Fibroblast of skin of abdomen (primary cell): ENCODE measurements at regions not wholly inside any gene's neighbourhood (a gene's known extent, or its start where the extent isn't known, plus 50 kb on each side); places are given as distances from the start of the nearest gene placed in this dataset.

Experiments used
- DNase-seq: peaks from one replicate; pipeline ENCODE4 v3.0.0-alpha.2; 2013

DNA sequence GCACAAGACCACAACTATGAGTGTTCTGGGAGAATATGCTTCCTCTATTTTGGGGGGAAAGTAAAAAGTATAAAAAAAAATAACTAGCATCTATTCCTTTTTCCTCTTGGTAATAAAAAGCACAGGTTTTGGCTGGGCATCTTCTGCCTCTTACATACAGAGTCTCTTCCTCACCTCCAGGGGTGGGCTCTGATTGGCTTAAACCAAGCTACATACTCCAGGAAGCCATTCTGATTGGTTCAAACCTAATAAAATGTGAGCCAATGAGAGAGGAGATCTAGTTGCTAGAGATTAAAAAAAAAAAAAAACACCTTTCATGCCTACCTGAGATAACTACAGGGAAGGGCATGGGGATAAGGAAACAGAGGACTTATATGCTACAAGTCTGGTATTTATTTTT, 365.9 kb upstream of the ERCC4 start:
- DNase-seq, result no peak

DNA sequence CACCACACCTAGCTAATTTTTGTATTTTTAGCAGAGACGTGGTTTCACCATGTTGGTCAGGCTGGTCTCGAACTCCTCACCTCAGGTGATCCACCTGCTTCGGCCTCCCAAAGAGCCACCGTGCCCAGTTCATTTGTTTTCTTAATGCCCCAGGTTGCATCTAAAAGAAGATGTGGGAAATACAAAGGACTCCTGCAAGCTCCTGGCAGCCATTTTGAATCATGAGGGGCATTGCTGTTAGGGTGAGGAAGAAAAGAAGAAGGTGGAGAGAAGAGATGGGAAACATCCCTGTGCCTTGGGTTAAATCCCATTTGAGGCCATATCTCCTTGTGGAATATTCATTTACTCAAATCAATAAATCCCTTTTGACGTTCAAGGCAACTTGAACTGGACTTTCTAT, 365.3 kb upstream of the ERCC4 start:
- no peak for DNase-seq

DNA sequence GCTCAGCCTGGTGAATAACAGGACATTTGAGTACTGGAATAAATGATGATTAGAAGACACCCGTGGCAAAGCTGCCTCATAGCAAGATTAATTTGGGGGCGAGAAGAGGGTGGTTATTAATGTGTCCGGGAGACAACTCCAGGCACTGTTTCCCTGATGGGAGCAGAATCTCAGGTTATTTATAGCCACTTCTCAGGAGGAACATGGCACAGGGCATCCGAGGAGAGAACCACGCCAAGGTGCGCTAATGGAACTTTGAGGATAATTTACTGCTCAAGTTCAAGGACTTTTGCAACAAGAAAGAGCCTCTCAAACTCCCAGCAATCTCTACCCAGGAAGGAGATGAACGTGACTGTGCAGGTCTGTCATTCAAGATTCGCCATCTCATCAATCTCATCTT, 362.5 kb upstream of the ERCC4 start:
- no peak for DNase-seq

DNA sequence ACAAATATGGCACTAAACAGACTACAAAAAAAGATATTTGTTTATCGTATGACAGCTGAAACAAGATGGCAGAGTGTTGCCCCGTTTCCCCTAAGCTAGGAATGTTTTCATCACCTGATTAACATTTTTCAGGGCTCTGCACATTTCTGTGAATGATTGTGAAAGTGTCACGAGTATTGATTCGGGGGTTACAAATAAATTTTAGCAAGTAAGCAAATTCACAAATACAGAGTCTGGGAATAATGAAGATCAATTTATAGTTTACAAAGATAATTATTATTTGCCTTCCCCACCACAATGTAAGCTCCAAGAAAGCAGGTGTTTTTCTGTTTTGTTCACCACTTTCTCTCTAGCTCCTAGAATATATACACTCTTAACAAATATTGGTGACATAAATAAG, 361.2 kb upstream of the ERCC4 start:
- DNase-seq, result no peak

DNA sequence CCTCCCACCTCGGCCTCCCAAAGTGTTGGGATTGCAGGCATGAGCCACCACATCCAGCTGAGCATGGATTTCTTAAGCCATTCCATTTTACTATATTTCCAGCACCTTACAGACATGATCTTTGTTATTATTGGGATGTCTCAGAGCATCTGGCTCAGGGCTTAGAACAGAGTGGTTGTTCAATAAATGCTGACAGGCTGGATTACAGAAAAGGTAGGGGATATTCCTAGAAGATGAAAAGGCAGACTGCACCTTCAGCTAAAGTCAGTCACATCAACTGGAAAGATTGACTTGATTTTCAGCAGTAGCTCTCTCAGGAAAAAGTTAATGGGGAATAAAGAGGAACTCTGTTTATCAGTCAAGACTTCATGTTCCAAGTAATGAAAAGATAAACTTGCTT, 360.3 kb upstream of the ERCC4 start:
- no peak for DNase-seq

DNA sequence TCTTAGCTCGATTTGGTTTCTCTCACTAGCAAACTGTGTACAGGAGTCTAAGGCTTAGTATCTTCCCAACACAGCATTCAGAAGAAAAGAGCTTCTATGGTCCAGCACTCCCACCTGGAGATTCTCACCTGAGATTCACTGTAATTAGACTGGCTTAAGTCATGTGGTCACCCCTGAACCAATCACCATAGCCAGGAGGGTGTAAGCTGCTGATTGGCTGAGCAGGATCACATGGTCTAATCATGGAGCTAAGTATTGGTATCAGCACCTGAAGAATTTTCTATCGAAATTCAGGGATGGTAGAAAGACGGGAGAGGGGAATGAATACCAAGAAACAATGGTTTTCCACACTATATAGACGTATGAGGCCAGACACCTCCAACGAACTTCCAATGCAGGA, 359.8 kb upstream of the ERCC4 start:
- no peak for DNase-seq

DNA sequence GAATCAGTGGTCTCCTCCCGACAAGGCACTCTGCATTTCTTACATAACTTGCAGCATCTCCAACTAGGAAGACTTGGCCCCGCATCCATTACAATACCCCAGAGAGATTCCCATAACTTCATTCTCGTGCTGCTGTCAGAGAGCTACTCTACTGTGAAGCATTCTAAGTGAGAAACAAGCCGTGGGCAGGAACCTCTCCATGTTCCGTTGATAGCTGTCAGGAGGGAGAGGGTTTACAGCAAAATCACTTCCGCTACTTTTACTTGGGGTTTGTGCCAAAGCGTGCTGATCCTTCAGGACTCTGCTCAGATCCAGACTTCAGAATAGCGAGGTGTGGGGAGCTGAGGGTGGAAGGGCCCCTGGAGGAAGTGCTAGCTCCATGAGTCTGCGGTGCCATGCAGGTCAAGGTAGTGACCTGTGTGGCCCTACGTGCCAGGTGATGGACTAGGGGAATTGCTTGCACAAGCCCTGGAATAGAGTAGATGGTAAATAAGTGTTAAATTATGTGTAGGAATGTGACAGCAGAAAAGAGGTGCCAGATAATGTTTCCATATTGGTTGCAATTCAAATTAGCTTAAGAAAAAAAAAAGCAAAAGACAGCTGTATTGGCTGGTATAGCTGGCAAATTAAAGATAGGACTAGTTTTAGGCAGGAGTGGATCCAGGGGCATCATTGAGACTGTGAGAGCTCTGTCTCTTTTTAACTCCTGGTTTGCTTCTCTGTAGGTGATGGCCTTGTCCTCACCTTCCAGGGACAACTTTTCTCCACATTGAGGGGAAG, 358.5 kb upstream of the ERCC4 start:
- no peak for DNase-seq

DNA sequence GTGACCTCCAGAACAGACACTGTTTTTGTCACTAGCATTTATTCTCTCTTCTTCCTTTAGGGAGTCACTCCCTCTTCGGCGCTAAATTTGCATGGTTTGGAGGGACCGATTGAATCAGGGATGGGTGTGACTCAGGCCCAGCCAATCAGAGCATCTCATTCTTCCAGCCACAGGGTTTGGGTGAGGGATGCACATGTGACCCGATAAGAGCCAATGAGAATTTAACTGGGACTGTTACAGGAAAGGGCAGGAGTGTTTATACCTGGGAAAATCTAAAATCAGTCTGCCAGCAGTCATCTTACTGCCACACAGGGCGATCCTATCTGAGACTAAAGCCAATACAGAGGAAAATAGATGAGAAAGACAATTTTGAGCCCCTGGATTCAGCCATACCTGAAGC, 351.2 kb upstream of the ERCC4 start:
- DNase-seq, result no peak

DNA sequence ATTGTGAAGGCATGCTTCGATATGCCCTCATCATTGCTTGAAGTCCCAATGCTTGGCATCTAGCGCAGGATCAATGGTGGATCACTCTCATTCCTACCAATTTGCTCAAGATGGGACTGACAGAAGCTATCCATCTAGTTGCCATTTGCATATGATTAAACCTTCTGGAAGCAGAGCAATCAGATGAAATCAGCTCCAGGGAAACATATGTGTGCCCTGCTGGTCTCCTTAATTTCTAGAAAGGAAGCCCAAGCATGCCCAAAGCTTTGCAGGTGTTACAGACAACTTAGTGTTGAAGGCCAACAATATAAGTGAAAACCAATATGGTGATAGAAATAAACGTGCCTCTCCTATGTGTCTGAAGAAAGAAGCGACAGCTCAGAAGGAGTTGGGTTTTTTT, 350.0 kb upstream of the ERCC4 start:
- no peak for DNase-seq

DNA sequence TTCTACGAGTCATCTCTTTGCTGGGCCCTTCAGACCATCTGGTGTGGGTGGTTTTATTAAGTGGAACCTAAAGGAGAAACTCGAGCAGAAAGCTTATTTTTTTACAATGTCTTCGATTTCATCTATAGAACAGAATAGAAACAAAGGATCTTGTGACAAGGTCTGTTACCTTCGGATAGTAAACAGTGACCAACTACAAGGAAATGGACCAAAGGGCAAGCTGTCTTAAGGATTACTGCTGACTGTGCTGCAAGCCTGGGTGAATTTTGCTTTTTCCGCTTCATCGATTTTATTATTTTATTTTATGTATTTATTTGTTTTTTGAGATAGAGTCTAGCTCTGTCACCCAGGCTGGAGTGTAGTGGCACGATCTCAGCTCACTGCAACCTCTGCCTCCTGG, 348.9 kb upstream of the ERCC4 start:
- DNase-seq, result no peak

DNA sequence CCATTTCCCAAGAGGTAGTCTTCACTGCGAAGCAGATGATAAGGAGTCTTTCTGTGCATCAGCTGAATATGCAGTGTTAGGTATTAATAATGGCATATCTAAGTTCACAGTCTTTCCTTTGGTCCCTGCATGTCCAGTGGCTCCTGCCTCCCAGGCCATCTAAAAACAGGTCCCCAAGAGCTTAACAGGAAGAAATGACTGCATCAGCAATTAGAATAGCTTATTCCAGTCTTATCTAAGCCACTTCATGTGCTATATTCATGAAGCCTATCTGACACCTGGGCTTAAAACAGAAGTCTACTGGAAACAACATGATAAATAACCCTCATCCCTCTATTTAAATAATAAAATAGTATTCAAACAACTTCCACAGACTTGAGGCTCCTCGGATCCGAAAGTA, 346.1 kb upstream of the ERCC4 start:
- no peak for DNase-seq

DNA sequence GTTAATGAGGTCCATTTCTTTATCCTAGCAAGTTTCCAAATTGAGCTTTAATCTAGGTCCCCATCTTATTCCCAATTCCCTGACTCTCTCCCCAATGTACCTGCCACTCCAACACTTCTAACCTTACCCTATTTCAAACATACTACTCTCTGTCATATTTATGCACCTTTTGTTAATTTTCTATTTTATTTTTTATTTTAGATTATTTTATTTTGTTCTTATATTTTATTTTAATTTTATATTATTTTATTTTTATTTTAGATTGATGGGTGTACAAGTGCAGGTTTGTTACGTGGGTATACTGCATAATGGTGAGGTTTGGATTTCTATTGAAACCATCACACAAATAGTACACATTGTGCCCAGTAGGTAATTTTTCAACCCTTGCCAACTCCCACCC, 333.9 kb upstream of the ERCC4 start:
- DNase-seq, result no peak

DNA sequence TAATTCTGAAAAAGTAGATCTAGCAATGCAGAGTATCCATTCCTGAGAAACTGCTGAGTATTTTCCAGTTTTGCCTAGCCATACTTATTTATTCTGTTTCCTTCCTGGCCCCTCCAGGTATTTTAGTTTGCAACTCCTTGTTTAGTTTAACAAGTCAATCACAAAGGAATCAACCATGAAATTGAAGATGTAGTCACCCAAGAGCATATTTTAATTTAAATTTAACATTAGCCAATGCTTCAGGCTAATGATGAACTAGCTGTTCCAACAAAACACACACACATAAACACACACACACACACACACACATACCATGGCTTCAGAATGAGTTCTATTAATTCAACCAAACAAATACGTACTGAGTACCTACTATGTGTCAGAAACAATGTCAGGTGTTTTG, 332.8 kb upstream of the ERCC4 start:
- no peak for DNase-seq

DNA sequence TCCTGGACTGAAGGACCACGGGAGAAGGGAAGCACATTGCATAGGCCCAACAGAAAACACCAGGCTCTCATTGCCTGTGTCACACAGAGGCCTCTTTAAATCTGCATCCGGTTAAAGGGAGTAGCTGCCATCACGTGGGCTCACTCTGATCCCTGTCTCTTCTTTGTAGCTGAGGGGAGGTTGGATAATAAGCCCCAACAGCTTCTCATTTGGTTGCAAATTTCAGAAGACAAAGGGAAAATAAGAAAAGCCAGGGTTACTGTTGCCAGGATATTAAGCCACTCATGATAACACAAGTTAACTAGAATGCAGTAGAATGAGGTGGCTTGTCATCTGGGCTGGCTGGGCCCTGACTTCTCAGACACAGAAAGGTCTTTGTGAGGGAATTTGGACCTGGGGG, 325.1 kb upstream of the ERCC4 start:
- no peak for DNase-seq

DNA sequence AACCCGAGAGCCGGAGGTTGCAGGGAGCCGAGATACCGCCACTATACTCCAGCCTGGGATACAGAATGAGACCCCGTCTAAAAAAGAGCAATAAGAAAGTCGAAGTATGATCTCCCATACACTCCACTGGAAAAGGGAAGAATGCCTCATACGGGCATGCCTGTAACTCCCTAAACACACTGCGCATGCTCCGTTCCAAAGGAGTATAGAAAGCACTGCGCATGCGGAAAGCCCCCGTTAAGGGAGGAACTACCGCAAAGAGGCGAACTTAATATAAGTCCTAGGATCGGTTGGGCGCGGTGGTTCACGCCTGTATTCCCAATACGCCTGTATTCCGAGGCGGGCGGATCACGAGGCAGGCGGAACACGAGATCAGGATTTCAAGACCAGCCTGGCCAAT, 313.1 kb upstream of the ERCC4 start:
- no peak for DNase-seq

DNA sequence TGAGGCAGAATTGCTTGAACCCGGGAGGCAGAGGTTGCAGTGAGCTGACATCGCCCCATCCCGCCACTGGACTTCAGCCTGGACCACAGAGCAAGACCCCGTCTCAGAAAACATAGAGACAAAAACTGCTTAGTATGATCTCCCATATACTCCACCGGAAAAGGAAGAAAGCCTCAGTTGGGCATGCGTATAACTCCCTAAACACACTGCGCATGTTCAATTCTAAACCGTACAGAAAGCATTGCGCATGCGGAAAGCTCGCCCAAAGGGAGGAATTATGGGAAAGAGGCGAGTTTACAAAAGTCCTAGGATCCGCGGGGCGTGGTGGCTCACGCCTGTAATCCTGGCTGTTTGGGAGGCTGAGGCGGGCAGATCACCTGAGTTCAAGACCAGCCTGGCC, 312.7 kb upstream of the ERCC4 start:
- DNase-seq, result no peak

DNA sequence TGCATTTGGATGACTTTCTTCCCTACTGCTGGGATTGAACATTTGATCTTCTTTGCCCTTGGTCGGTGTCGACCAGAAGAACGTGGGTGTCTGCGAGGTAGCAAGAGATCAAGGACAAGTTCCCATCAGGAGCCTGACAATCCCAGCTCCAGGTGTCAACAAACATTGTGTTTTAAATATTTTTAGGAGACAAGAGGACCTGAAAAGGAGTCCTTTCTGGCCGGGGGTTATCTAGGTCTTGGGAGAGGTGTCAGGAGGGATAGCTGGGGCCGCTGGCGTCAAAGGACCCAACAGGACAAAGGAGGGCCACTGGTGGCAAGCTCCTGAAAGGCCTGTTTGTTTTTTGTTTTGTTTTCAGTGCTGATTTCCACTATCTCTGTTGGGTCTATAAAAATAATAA, 308.4 kb upstream of the ERCC4 start:
- DNase-seq, result no peak

DNA sequence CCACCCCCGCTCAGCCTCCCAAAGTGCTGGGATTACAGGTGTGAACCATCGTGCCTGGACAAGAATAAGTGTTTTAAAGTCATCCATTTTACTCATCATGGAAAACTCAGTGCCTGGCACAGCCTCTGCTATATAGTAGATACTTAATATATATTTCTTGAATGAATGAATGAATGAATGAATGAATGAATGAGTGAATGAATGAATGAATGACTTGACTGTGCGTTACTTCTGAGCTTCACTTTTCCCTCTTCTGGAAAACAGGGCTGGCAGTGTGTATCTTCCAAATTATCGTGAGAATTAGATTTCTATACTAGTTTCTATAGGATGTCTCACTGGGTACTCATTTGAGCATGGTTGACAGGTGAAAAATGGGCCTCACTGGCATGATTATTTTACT, 307.3 kb upstream of the ERCC4 start:
- DNase-seq, result no peak

DNA sequence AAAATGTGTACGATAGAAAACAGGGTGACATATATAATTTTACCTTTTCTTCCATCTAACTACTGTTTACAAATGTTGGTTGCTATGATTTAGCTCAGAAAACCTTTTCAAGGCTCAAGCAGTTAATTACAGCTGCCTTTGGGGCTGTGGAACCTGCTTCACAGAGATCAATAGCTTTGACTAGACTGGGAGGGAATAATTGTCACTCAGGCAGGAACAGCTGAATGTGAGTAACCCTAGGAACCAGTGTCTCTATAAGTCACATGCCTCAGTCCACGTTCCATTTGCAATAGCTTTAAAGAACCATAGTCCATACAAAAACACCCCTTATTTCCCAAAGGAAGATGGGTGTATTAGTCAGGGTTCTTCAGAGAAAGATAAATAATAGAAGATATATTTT, 306.8 kb upstream of the ERCC4 start:
- DNase-seq, result no peak

DNA sequence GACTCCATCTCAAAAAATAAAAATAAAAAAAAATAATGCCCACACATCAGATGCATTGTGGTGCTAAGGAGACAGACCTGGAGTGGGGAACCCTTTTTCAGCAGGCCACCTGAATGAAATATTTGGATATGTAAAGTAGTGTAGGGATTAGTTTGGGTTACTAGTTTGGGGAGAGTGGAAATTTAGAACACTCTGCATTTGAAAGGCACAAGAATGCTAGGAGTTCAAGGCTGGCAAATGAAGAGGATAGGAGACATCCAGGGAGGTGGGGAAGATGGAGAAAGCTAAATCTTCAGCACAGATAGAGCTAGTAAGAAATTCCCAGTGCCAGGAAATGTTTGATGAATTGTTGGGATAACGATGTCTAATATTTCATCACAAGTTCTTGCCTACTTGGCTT, 298.3 kb upstream of the ERCC4 start:
- DNase-seq, result no peak

DNA sequence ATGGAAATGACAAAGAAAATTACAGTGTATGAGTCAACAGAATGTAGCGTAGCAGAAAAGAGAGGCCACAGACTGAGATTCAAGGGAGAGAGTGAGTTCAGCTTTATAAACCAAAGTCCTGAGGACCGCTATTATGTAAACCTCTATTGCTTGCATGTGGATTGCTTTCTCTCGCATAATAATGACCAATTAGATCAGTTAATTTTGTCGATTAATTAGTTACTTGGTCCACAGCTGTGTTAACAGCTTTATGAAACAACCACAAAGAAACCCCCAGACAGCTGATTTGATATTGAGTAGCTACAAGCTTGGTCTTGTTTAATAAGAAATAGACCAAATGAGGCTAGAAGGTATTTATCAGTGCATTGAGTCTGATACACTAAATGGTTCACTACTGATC, 291.8 kb upstream of the ERCC4 start:
- DNase-seq, result no peak

DNA sequence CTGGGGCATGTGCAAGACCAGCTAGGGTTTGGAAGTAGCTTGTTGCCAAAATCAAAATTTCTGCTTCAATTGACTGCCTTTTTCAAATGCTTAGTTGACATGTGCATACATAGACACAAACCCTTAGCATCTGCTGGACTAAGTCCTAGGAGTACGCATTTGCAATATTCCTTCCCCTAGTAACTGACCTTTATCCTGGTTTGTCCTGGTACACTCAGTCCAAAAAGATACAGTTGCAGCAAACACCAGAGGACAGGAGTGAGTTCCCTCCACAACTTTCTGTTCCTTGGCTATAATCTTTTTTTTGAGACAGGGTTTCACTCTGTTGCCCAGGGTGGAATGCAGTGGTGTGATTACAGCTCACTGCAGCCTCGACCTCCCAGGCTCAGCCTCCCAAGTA, 290.2 kb upstream of the ERCC4 start:
- DNase-seq, result no peak

DNA sequence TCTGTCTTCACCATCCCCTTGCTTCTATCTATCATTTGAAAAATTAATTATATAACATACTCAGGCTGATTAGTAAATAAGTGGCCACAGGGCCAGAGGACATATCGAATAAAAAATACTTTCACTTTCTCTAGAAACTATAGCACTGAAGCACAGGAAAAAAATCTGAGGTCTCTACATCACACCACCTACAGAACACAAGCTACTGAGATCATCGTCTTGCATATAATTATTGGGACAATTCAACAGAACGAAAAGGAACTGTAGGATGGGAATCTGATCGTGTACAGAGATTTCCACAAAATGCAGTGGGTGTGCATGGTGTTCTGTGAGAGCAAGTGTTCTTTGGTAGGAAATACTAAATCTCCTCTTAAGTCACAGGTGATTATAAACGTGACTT, 289.6 kb upstream of the ERCC4 start:
- no peak for DNase-seq

DNA sequence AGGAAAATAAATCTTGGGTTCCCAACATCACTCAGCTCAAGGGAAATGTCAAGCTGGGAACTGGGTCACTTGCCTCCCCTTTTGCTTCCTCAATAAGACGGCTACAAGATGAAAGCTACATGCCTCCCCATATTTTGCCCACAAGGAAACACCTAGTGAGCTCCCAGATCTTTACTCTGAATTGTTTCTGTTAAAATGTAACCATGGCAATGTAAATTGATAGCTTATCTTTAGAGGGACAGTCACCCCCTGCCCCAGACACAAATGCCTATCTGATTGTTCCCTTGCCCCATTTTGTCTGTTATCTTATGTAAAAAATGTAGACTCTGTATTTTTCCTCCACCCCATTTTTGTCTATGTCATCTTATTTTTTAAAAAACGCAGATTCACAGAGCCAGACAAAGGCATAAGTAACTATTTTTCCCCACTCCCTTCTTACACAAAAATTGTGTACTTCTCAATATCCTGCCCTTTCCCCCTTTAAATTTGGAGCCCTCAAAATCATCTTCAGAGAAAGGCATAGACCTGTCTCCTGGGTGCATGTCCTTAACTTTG, 288.7 kb upstream of the ERCC4 start:
- no peak for DNase-seq

DNA sequence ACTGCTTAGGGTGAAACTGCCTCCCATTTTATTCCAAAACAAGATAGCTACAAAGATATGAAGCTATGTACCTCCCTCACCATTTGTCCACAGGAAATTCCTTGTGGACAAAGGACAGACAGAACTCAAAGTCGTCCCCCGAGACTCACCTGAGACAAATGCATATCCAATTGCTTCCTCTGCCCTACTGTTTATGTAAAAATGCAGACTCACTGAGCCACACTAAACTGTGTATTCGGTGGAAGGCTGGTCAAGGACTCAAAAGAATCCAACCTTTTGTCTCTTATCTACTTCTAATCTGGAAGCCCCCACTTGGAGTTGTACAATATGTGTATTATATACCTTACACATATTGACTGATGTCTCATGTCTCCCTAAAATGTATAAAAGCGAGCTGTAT, 288.0 kb upstream of the ERCC4 start:
- no peak for DNase-seq
